Fibroblast of pulmonary artery (primary cell): ENCODE measurements at regions not wholly inside any gene's neighbourhood (a gene's known extent, or its start where the extent isn't known, plus 50 kb on each side); places are given as distances from the start of the nearest gene placed in this dataset.
"Not testable (repeated sequence)": the region's sequence is repeated elsewhere in the genome, so short reads cannot be mapped to it uniquely, and the experiment has no call there.

Experiments used
- DNase-seq: peaks from one replicate; pipeline ENCODE4 v3.0.0-alpha.2; 2010; ENCODE audit warnings: low read depth
- H3K4me3 ChIP-seq: replicated peaks from 2 replicates; pipeline ENCODE4 v1.5.1; 2011; ENCODE audit warnings: low read depth, mild to moderate bottlenecking, control low read depth, low read length, moderate library complexity
- TF ChIP-seq, protein P1 (sequence below): IDR thresholded peaks from 2 replicates; pipeline ENCODE4 v1.5.1; 2011; ENCODE audit warnings: mild to moderate bottlenecking, control low read depth, low read length, inconsistent platforms; ENCODE audit errors: missing control alignments

DNA sequence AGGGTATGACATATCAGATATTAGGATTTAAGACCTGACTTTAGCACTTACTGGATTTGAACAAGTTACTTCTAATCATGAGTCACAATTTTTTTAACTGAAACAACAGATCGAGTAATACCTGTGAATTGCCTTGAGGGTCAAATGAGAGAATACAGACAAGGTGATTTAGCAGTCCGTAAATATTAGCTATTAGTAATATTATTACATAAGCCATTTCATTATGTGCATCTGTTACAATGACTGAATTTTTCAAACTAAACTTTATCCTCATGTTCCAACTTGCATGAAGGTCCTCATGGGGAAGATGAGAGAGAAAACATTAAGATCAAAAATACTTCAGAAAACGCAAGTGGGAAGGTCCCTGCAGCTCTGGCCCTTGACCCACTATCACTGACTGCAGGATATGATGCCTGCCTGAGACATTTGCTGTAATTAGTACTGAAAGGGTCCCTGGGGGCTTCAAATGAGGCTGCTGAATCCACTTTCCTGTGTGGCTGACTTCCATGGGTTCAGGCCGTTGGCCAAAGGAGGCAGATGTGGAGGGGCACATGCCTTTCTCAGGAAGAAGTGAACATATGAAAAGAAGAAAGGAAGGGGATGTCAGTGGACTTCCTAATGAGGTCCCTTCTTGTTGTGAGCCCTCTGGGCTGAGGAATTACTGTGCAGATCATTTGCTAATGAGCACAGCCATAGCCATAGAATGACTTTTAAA lies 441.7 kb downstream of the CDH11 start:
- no peak overlapping the region for H3K4me3 ChIP-seq
- no peak for DNase-seq
- TF ChIP-seq, protein P1, sequence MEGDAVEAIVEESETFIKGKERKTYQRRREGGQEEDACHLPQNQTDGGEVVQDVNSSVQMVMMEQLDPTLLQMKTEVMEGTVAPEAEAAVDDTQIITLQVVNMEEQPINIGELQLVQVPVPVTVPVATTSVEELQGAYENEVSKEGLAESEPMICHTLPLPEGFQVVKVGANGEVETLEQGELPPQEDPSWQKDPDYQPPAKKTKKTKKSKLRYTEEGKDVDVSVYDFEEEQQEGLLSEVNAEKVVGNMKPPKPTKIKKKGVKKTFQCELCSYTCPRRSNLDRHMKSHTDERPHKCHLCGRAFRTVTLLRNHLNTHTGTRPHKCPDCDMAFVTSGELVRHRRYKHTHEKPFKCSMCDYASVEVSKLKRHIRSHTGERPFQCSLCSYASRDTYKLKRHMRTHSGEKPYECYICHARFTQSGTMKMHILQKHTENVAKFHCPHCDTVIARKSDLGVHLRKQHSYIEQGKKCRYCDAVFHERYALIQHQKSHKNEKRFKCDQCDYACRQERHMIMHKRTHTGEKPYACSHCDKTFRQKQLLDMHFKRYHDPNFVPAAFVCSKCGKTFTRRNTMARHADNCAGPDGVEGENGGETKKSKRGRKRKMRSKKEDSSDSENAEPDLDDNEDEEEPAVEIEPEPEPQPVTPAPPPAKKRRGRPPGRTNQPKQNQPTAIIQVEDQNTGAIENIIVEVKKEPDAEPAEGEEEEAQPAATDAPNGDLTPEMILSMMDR: no peak

DNA sequence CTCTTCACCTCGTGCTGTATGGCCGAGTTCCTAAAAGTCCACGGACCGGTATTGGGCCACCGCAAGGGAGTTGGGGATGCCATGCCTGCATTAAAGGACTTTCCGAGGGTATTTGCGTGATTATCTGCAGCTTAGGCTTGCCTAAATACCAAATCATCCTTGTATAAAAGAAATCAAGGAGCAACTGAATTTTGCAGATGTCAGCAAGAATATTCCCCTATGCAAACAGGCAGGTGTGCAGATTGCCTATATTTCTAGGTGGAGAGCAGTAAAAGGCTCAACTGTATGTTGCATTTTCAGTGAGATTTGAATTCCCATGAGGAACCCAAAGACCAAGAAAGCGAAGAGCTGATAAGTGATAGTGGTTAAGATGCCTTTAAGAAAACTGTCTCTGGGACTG lies 452.3 kb downstream of the CDH11 start:
- no peak for DNase-seq
- H3K4me3 ChIP-seq: no peak overlapping the region
- TF ChIP-seq, protein P1: no peak

DNA sequence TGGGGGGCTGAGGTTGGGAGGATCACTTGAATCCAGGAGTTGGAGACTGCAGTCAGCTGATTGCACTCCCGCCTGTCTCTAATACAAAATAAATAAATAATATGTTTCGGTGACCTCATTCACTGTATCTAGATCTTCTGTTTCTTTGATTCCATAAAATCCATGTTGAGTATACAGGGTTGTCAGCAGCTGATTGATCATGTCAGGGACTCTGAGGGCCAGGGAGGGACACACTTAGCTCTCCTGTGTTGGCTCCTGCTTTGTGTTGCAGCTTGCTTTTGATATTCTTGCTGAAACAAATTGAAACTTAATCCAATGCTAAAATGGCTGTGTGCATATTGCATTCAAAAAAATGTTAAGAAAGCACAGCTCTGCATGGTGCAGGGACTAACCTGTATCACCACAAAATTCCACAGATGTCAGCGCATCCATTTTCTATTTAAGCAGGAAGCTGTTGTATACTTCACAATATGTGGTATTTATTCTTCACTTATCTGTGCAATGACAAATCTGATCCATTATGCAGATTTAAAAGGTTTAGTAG lies 454.5 kb downstream of the CDH11 start:
- no peak overlapping the region for H3K4me3 ChIP-seq
- no peak for DNase-seq
- TF ChIP-seq, protein P1: no peak

GRCh38 chr16:64662312-64662711 lies 459.6 kb downstream of the CDH11 start:
- H3K4me3 ChIP-seq: not testable (repeated sequence)

GRCh38 chr16:64659866-64660265 lies 462.0 kb downstream of the CDH11 start:
- no peak for DNase-seq
- H3K4me3 ChIP-seq: no peak overlapping the region
- TF ChIP-seq, protein P1: no peak

More at GRCh38 chr16:64662312-64662711, 459.6 kb downstream of the CDH11 start:
- DNase-seq: not testable (repeated sequence)

DNA sequence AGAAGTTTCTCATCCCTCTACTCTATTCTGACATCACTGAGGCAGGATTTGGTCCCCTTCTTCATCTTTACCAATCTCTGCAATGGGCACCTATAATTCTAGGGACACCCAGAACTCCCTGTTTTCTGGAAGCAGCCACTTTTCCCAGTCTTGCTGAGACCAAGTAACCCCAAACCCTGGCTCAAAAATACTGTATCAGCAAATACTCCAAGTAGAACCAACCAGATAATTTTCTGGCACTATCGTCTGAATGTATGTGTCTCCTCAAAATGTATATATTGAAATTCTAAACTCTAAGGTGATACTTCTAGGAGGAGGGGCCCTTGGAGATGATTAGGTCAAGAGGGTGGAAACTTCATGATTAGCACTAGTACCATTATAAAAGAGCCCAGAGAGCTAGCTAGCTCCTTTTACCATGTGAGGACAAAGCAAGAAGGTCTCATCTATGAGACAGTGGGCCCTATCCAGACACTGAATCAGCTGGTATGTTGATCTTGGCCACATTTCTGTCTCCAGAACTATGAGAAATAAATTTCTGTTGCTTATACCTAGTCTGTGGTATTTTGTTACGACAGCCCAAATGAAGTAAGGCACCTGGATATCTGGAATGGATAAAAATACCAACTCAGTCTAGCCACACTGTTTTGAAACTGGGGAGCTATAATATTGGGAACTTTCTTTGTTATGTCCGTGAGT lies 464.4 kb downstream of the CDH11 start:
- TF ChIP-seq, protein P1: no peak
- H3K4me3 ChIP-seq: no peak overlapping the region
- DNase-seq: peak; percentile 20

DNA sequence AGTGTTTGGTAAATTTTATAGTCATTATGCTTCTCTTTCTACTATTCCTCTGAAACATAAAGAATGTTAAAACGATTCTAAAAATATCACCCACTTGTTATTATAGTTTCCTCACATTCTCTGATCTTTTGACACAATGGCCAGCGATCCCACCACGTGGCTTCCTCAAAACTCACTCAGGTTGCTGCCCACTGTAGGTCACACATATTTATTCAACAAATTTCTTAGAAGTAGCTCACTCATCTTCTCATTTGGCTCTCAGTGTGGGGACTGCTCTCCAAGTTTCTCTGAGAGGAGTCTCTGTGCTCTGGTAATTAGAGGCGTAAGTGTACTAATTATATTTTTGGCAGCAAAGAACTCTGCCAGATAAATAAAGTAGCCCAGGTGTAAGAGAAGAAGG lies 465.4 kb downstream of the CDH11 start:
- DNase-seq: no peak
- H3K4me3 ChIP-seq: no peak overlapping the region
- TF ChIP-seq, protein P1: no peak
